NCI-H2107 treated with DMSO at 0.1 percent for 48 hours (cell line): ENCODE measurements at regions not wholly inside any gene's neighbourhood (a gene's known extent, or its start where the extent isn't known, plus 50 kb on each side); places are given as distances from the start of the nearest gene placed in this dataset.
"Not testable (repeated sequence)": the region's sequence is repeated elsewhere in the genome, so short reads cannot be mapped to it uniquely, and the experiment has no call there.

Experiments
- DNase-seq: peaks from one replicate; lab custom pipeline; 2025; ENCODE audit not compliant: unreplicated experiment; lab: John Stamatoyannopoulos, UW

GRCh38 chr7:28328822-28329660, 83.3 kb upstream of the CREB5 start:
- no peak for DNase-seq

- no peak for DNase-seq
Observed at GRCh38 chr7:28329661-28330363, 82.5 kb upstream of the CREB5 start.

- DNase-seq, result no peak
Observed at GRCh38 chr7:28330384-28331070, 81.8 kb upstream of the CREB5 start.

GRCh38 chr7:28332046-28332445, 80.3 kb upstream of the CREB5 start:
- DNase-seq, result no peak

- DNase-seq, result not testable (repeated sequence)
Observed at GRCh38 chr7:28333548-28333947, 78.8 kb upstream of the CREB5 start.

GRCh38 chr7:28336806-28337205, 75.5 kb upstream of the CREB5 start:
- no peak for DNase-seq

- no peak for DNase-seq
Observed at GRCh38 chr7:28338041-28338440, 74.3 kb upstream of the CREB5 start.

- DNase-seq, result no peak
Observed at GRCh38 chr7:28343462-28343861, 68.9 kb upstream of the CREB5 start.

GRCh38 chr7:28346256-28346655, 66.1 kb upstream of the CREB5 start:
- DNase-seq, result no peak

- no peak for DNase-seq
Observed at GRCh38 chr7:28346676-28347363, 65.5 kb upstream of the CREB5 start.

- DNase-seq, result no peak
Observed at GRCh38 chr7:28347475-28348318, 64.6 kb upstream of the CREB5 start.

GRCh38 chr7:28348636-28349035, 63.7 kb upstream of the CREB5 start:
- DNase-seq, result no peak

GRCh38 chr7:28349637-28350036, 62.7 kb upstream of the CREB5 start:
- no peak for DNase-seq

GRCh38 chr7:28350662-28351061, 61.7 kb upstream of the CREB5 start:
- DNase-seq, result no peak

- no peak for DNase-seq
Observed at GRCh38 chr7:28351450-28351849, 60.9 kb upstream of the CREB5 start.

- DNase-seq, result peak; percentile 73
Observed at GRCh38 chr7:28354601-28355402, 57.5 kb upstream of the CREB5 start.

- peak; percentile 98 for DNase-seq
Observed at GRCh38 chr7:28355635-28356319, 56.5 kb upstream of the CREB5 start.

GRCh38 chr7:28356619-28357018, 55.7 kb upstream of the CREB5 start:
- peak; percentile 28 for DNase-seq

GRCh38 chr7:28358423-28358868, 53.9 kb upstream of the CREB5 start:
- DNase-seq, result no peak
